ENCODE measurements at regions not wholly inside any gene's neighbourhood (a gene's known extent, or its start where the extent isn't known, plus 50 kb on each side); places are given as distances from the start of the nearest gene placed in this dataset.

- TF ChIP-seq SIN3A (IDR thresholded peaks at IDR 0.05; ENCODE audit: borderline replicate concordance, insufficient read depth, low read depth, low read length) (no peak), CTCF (IDR thresholded peaks at IDR 0.05) (no peak), POLR2AphosphoS5 (IDR thresholded peaks at IDR 0.05; ENCODE audit: low read depth, low read length) (no peak), REST (IDR thresholded peaks at IDR 0.05; ENCODE audit: insufficient read depth in 1 of 2, low read depth in 2 of 2, low read length in 1 of 2) (no peak), TCF7L2 (IDR thresholded peaks at IDR 0.05; ENCODE audit: low read depth, low read length) (no peak)
Measured at GRCh38 chr18:68509902-68510301, 205.0 kb downstream of the TMX3 start.
